ENCODE measurements at regions not wholly inside any gene's neighbourhood (a gene's known extent, or its start where the extent isn't known, plus 50 kb on each side); places are given as distances from the start of the nearest gene placed in this dataset.

DNA sequence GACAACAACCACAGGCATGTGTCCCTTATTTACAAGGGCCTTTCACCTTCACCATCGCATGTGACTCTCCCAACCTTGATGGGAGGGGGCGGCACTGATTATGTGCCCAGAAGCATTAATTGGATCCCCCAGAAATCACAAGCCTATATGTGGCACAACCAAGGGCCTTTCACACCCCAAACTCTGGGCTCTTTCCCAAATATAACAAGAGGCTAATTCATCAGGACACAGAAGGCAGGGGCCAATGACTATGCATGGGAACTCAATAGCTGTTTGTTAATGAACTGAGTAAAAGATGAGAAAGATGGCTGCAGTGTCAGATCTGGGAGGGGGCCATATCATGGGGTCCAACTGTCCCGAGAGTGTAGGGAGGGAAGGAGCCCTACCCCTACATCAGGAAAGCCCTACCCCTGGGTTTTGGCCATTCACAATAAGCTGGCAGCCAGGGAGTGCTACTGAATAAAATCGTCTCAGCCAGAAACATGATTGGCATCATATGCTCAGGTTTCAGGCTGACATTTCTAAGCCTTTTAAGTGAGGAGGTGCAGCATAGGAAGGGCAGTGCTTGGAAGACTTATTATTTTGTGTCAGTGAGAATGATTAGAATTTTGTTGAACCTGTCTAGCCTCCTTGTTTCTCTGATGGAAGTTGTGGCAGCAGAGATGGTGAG is 814.4 kb upstream of the AMELY start:
- WGBS, 2 donors, result 70% methylated on average over 4 of the region's 4 CpGs; no CpG with 5 or more reads in 1 of the 2 donors
- H3K4me3 ChIP-seq (ENCODE audit: low read depth, poor library complexity, severe bottlenecking), result no peak overlapping the region
- intact Hi-C loops (cut with DNase I; ENCODE audit: low total_unique reads), result no loop called here
- no peak for DNase-seq (ENCODE audit: low spot score in 2 of 2)
- no peak for TF ChIP-seq POLR2A (IDR thresholded peaks at IDR 0.05)
- TF ChIP-seq, protein P1, sequence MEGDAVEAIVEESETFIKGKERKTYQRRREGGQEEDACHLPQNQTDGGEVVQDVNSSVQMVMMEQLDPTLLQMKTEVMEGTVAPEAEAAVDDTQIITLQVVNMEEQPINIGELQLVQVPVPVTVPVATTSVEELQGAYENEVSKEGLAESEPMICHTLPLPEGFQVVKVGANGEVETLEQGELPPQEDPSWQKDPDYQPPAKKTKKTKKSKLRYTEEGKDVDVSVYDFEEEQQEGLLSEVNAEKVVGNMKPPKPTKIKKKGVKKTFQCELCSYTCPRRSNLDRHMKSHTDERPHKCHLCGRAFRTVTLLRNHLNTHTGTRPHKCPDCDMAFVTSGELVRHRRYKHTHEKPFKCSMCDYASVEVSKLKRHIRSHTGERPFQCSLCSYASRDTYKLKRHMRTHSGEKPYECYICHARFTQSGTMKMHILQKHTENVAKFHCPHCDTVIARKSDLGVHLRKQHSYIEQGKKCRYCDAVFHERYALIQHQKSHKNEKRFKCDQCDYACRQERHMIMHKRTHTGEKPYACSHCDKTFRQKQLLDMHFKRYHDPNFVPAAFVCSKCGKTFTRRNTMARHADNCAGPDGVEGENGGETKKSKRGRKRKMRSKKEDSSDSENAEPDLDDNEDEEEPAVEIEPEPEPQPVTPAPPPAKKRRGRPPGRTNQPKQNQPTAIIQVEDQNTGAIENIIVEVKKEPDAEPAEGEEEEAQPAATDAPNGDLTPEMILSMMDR (IDR thresholded peaks at IDR 0.05), result no peak

DNA sequence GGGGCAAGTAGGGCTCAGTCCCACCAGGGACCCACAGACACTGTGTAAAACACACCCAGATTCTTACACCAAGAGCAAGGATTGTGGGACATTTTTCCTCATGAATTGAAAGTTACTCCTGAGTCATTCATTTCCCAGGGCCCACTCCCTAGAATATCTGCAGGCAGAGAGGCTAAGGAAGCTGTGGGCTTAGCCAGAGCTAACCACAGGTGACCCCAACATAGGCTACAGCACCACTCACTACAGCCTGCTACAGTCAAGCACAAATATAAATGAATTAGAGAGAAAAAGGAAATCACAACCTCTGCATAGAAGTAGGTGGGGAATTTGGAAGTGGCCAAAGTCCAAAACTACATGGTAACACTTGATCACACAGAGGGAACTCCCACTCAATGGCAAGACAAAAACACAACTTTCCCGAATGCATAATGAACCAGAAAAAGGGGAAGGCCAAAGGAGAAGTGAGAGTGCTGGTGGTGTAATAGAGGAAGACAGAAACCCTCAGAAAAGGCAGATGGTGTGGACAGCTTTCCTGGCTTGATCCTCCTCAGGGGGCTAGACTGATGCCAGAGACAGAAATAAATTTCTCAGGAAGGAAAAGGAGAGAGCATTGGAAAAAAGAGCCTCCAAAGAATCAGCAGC is 812.6 kb upstream of the AMELY start:
- WGBS, 2 donors, result 36% methylated on average over 1 of the region's 1 CpG; no CpG with 5 or more reads in 1 of the 2 donors
- no peak for DNase-seq (ENCODE audit: low spot score in 2 of 2)
- intact Hi-C loops (cut with DNase I; ENCODE audit: low total_unique reads), result no loop called here
- TF ChIP-seq, protein P1 (IDR thresholded peaks at IDR 0.05), result no peak
- TF ChIP-seq POLR2A (IDR thresholded peaks at IDR 0.05), result no peak
- H3K4me3 ChIP-seq (ENCODE audit: low read depth, poor library complexity, severe bottlenecking), result no peak overlapping the region

DNA sequence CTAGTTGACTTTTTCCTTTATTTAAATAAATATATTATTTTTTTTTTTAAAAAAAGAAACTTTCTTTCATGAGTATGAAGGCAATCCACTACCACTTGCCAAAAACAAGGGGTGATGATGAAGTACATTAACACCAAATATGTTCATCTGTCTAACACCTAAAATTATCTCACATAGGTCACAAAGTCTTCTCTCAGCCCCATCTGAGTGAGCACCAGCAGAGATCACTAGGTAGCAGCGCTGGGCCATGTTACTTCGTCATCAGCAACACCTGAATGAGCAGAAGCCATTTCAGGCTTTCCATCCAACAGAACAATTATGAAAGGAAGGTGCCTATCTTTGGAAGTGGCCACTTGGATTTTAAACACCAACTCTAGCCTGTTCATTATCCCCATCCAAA is 811.6 kb upstream of the AMELY start:
- intact Hi-C loops (cut with DNase I; ENCODE audit: low total_unique reads), result no loop called here
- 95% methylated on average over 2 of the region's 2 CpGs; no CpG with 5 or more reads in 1 of the 2 donors for WGBS, 2 donors
- TF ChIP-seq POLR2A (IDR thresholded peaks at IDR 0.05), result no peak
- TF ChIP-seq, protein P1 (IDR thresholded peaks at IDR 0.05), result no peak
- DNase-seq (ENCODE audit: low spot score in 2 of 2), result no peak
- no peak overlapping the region for H3K4me3 ChIP-seq (ENCODE audit: low read depth, poor library complexity, severe bottlenecking)

DNA sequence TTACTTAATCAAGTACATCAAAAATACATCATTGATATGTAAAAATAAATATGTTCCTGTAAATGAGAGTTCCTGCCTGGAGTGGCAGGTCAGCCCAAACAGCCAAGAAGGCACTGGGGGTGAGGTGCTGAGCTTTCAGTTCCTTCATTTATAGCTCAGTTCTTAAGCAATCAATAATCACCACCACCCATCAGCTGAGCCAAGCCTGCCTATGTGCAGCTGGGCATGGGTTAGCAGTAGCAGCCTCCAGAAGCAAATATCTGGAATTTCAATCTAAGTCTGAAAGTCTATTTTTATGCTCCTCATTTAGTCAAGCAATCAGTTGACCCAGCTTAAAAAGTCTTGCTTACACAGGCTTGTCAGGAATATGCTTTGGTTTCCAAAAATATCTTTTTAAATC is 811.0 kb upstream of the AMELY start:
- no peak overlapping the region for H3K4me3 ChIP-seq (ENCODE audit: low read depth, poor library complexity, severe bottlenecking)
- no peak for DNase-seq (ENCODE audit: low spot score in 2 of 2)
- TF ChIP-seq POLR2A (IDR thresholded peaks at IDR 0.05), result no peak
- TF ChIP-seq, protein P1 (IDR thresholded peaks at IDR 0.05), result no peak
- intact Hi-C loops (cut with DNase I; ENCODE audit: low total_unique reads), result no loop called here

DNA sequence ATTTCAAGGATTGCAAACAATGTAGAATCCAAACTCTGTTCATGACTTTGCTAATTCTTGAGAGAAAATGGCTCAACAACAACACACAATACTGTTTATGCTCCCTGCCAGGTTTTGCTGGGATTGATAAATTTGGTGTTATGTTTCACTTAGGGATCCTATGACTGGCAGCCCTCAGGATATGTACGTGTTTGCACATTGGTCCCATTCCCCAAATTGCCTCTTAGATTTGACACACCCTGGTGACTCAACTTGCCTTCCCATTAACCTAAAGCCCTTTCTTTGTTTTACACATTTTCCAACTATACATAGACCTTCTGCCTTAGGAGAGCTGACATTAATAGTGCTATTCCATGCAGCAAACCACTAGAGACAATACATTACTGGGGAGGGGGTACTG is 809.4 kb upstream of the AMELY start:
- H3K4me3 ChIP-seq (ENCODE audit: low read depth, poor library complexity, severe bottlenecking), result no peak overlapping the region
- whole genome bisulfite sequencing, 2 donors, result 82% methylated on average over 1 of the region's 1 CpG; no CpG with 5 or more reads in 1 of the 2 donors
- intact Hi-C loops (cut with DNase I; ENCODE audit: low total_unique reads), result no loop called here
- TF ChIP-seq, protein P1 (IDR thresholded peaks at IDR 0.05), result no peak
- TF ChIP-seq POLR2A (IDR thresholded peaks at IDR 0.05), result no peak
- no peak for DNase-seq (ENCODE audit: low spot score in 2 of 2)

Measured in lower leg skin (tissue), 4 donors.